ENCODE measurements at regions not wholly inside any gene's neighbourhood (a gene's known extent, or its start where the extent isn't known, plus 50 kb on each side); places are given as distances from the start of the nearest gene placed in this dataset.

DNA sequence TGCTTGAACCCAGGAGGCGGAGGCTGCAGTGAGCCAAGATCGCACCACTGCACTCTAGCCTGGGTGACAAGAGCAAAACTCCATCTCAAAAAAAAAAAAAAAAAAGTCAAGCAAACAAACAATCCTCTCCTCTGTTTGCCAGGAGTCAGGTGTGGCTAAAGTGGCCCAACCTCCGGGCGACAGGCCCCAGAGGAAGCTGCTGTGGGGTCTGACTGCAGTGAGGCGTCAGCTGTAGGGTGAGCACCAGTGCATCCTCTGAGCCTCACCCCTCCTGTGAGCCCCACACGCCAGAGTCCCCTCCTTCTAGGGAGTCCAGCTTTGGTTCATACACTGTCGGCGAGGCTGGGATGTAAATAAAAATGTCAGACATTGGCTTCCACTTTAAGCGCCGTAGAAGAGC, 76.5 kb upstream of the HS6ST1 start:
- no TSS peak for BruUV-seq (replicated peaks)
- no peaks in the 10 kb centered on the region for H3K36me3 ChIP-seq (ENCODE audit: control insufficient read depth, insufficient read depth, low read length)
- 0 out of 2 replicates have a peak, but pooled peaks cover 6% of the 10 kb centered on the region for H3K4me1 ChIP-seq
- ChIA-PET POLR2A (interaction anchor here (0.6 kb wide), 1 partner anchor 57 kb away, joined by 5 read pairs; no protein-coding TSS in a partner anchor), CTCF (interaction anchor here (0.6 kb wide), 1 partner anchor 191 kb away, joined by 5 read pairs; no protein-coding TSS in a partner anchor)
- no peak for DNase-seq
- intact Hi-C loops (cut with micrococcal nuclease; ENCODE audit: unreplicated experiment), result no loop called here
- H3K4me3 ChIP-seq (ENCODE audit: low read depth, low read length), result no peak overlapping the region
- Mint-ChIP-seq H3K4me1 (ENCODE audit: low read depth, unreplicated experiment) (no peaks in the 10 kb centered on the region), H3K27me3 (ENCODE audit: insufficient read depth, unreplicated experiment) (no peaks in the 10 kb centered on the region), H3K36me3 (ENCODE audit: insufficient read depth, unreplicated experiment) (no peaks in the 10 kb centered on the region), H3K27ac (ENCODE audit: unreplicated experiment) (no peak overlapping the region), H3K9me3 (ENCODE audit: unreplicated experiment) (no peaks in the 10 kb centered on the region), H3K4me3 (ENCODE audit: unreplicated experiment) (no peak overlapping the region)
- H3K9me3 ChIP-seq, result no peaks in the 10 kb centered on the region
- TF ChIP-seq, protein P1, sequence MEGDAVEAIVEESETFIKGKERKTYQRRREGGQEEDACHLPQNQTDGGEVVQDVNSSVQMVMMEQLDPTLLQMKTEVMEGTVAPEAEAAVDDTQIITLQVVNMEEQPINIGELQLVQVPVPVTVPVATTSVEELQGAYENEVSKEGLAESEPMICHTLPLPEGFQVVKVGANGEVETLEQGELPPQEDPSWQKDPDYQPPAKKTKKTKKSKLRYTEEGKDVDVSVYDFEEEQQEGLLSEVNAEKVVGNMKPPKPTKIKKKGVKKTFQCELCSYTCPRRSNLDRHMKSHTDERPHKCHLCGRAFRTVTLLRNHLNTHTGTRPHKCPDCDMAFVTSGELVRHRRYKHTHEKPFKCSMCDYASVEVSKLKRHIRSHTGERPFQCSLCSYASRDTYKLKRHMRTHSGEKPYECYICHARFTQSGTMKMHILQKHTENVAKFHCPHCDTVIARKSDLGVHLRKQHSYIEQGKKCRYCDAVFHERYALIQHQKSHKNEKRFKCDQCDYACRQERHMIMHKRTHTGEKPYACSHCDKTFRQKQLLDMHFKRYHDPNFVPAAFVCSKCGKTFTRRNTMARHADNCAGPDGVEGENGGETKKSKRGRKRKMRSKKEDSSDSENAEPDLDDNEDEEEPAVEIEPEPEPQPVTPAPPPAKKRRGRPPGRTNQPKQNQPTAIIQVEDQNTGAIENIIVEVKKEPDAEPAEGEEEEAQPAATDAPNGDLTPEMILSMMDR (IDR thresholded peaks at IDR 0.05; ENCODE audit: insufficient read depth in 1 of 2, low read depth in 1 of 2, low read length in 1 of 2, severe bottlenecking in 1 of 2, unreplicated experiment in 1 of 2), result no peak
- H3K27me3 ChIP-seq (replicated peaks; ENCODE audit: control insufficient read depth, insufficient read depth, low read length), result no peaks in the 10 kb centered on the region

DNA sequence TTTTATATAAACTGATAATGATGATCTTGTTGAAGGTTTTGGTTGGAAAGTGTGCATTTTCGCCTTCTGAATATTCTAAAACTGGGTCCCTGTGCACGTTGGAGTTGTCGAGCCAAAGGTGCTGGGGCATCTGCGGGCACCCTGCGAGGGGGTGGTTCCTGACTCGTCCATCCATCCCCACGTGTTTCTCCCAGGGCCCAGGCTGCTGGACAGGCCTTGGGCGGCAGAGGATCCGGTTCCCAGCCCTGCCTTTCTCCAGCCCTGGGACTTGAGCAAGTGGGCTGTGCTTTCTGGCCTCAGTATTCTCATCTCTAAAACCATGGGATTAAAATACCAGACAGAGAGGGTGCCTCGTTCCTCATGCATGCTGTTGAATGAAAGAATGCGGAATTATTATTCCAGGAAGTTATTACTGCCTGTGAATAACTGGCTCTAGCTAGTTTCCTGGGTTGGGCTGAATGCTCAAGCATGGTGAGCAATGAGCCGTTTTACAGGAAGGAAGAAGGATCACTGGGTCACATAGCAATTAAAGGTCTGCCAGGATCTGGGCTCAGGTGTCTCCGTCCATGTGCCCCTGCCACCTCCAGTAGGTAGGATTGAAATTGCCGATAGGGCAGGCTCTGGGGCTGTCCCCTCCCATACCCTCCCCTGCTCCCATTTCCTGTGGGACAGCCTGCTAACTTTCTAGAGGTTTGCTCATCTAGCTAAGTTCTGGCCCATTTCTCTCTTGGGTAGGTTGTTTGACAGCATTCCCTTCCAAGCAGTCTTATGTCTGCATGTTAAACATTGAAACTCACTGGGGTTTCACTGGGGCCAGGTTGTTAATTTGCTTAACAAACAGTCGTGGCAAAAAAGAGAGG, 77.2 kb upstream of the HS6ST1 start:
- POLR2A ChIA-PET, result interaction anchor here (0.6 kb wide), 1 partner anchor 58 kb away, joined by 5 read pairs; no protein-coding TSS in a partner anchor
- BruUV-seq (replicated peaks), result no TSS peak
- no peak for DNase-seq
- Mint-ChIP-seq H3K4me1 (ENCODE audit: low read depth, unreplicated experiment) (no peaks in the 10 kb centered on the region), H3K27me3 (ENCODE audit: insufficient read depth, unreplicated experiment) (no peaks in the 10 kb centered on the region), H3K4me3 (ENCODE audit: unreplicated experiment) (no peak overlapping the region), H3K9me3 (ENCODE audit: unreplicated experiment) (no peaks in the 10 kb centered on the region), H3K27ac (ENCODE audit: unreplicated experiment) (no peak overlapping the region), H3K36me3 (ENCODE audit: insufficient read depth, unreplicated experiment) (no peaks in the 10 kb centered on the region)
- H3K4me3 ChIP-seq (ENCODE audit: low read depth, low read length), result no peak overlapping the region
- TF ChIP-seq, protein P1 (IDR thresholded peaks at IDR 0.05; ENCODE audit: insufficient read depth in 1 of 2, low read depth in 1 of 2, low read length in 1 of 2, severe bottlenecking in 1 of 2, unreplicated experiment in 1 of 2), result no peak
- intact Hi-C loops (cut with micrococcal nuclease; ENCODE audit: unreplicated experiment), result no loop called here
- H3K9me3 ChIP-seq, result no peaks in the 10 kb centered on the region
- no peaks in the 10 kb centered on the region for H3K27me3 ChIP-seq (replicated peaks; ENCODE audit: control insufficient read depth, insufficient read depth, low read length)
- H3K4me1 ChIP-seq, result 0 out of 2 replicates have a peak, but pooled peaks cover 6% of the 10 kb centered on the region
- no peaks in the 10 kb centered on the region for H3K36me3 ChIP-seq (ENCODE audit: control insufficient read depth, insufficient read depth, low read length)
- CTCF ChIA-PET, result interaction anchor here (0.6 kb wide), 1 partner anchor 190 kb away, joined by 5 read pairs; no protein-coding TSS in a partner anchor

DNA sequence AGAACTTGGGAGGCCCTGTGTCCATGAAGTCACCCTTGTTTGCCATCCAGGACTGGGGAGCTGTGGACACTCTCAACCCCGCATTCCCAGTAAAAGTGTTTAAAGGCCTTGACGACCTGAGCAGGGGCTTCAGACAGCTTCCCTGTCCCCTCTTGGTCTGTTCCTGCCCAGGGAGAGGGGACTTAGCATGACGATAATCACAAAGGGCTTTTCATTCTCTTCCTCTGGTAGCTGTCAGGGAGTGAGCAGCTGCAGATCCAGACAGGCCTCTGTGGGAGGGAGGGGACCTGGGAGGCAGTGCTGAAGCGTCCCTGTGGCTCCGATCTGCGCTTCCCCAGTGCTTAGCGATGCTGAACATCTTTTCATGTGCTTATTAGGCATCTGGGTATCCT, 77.8 kb upstream of the HS6ST1 start:
- intact Hi-C loops (cut with micrococcal nuclease; ENCODE audit: unreplicated experiment), result no loop called here
- no peak for DNase-seq
- ChIA-PET CTCF (interaction anchor here (0.6 kb wide), 1 partner anchor 586 kb away, joined by 4 read pairs; the partner anchor contains the start of gene WDR33), POLR2A (no interaction called here)
- H3K9me3 ChIP-seq, result no peaks in the 10 kb centered on the region
- Mint-ChIP-seq H3K36me3 (ENCODE audit: insufficient read depth, unreplicated experiment) (no peaks in the 10 kb centered on the region), H3K4me3 (ENCODE audit: unreplicated experiment) (no peak overlapping the region), H3K9me3 (ENCODE audit: unreplicated experiment) (no peaks in the 10 kb centered on the region), H3K27ac (ENCODE audit: unreplicated experiment) (no peak overlapping the region), H3K4me1 (ENCODE audit: low read depth, unreplicated experiment) (no peaks in the 10 kb centered on the region), H3K27me3 (ENCODE audit: insufficient read depth, unreplicated experiment) (no peaks in the 10 kb centered on the region)
- no peak overlapping the region for H3K4me3 ChIP-seq (ENCODE audit: low read depth, low read length)
- no peaks in the 10 kb centered on the region for H3K27me3 ChIP-seq (replicated peaks; ENCODE audit: control insufficient read depth, insufficient read depth, low read length)
- TF ChIP-seq, protein P1 (IDR thresholded peaks at IDR 0.05; ENCODE audit: insufficient read depth in 1 of 2, low read depth in 1 of 2, low read length in 1 of 2, severe bottlenecking in 1 of 2, unreplicated experiment in 1 of 2), result no peak
- BruUV-seq (replicated peaks), result no TSS peak
- H3K4me1 ChIP-seq, result 0 out of 2 replicates have a peak, but pooled peaks cover 6% of the 10 kb centered on the region
- no peaks in the 10 kb centered on the region for H3K36me3 ChIP-seq (ENCODE audit: control insufficient read depth, insufficient read depth, low read length)

All from Caco-2 (cell line).